GM18858 (cell line): ENCODE measurements at regions not wholly inside any gene's neighbourhood (a gene's known extent, or its start where the extent isn't known, plus 50 kb on each side); places are given as distances from the start of the nearest gene placed in this dataset.
"Not testable (repeated sequence)": the region's sequence is repeated elsewhere in the genome, so short reads cannot be mapped to it uniquely, and the experiment has no call there.

Source experiments
- ATAC-seq: cut with Tn5 transposase; IDR thresholded peaks from one replicate; pipeline ENCODE4 v1.9.1; 2021; ENCODE audit not compliant: unreplicated experiment

- no peak for ATAC-seq
These were observed 390.8 kb upstream of the MON1B start for GRCh38 chr16:76800196-76800595.

- no peak for ATAC-seq
These were observed 389.6 kb upstream of the MON1B start for GRCh38 chr16:76801357-76801756.

- ATAC-seq, result no peak
These were observed 374.5 kb upstream of the MON1B start for GRCh38 chr16:76816475-76816874.

GRCh38 chr16:76818606-76819181 lies 372.3 kb upstream of the MON1B start:
- ATAC-seq, result no peak

GRCh38 chr16:76819226-76819916 lies 371.6 kb upstream of the MON1B start:
- no peak for ATAC-seq

- no peak for ATAC-seq
These were observed 366.8 kb upstream of the MON1B start for GRCh38 chr16:76824221-76824620.

- no peak for ATAC-seq
These were observed 366.2 kb upstream of the MON1B start for GRCh38 chr16:76824791-76825190.

GRCh38 chr16:76835339-76835738 lies 355.7 kb upstream of the MON1B start:
- ATAC-seq, result no peak

GRCh38 chr16:76835779-76836300 lies 355.1 kb upstream of the MON1B start:
- no peak for ATAC-seq

GRCh38 chr16:76837872-76838271 lies 353.1 kb upstream of the MON1B start:
- no peak for ATAC-seq

GRCh38 chr16:76854234-76854633 lies 336.8 kb upstream of the MON1B start:
- no peak for ATAC-seq

- no peak for ATAC-seq
These were observed 334.9 kb upstream of the MON1B start for GRCh38 chr16:76856112-76856511.

- no peak for ATAC-seq
These were observed 333.6 kb upstream of the MON1B start for GRCh38 chr16:76857402-76857801.

GRCh38 chr16:76862901-76863300 lies 328.1 kb upstream of the MON1B start:
- ATAC-seq, result no peak

GRCh38 chr16:76866994-76867393 lies 324.0 kb upstream of the MON1B start:
- ATAC-seq, result no peak

- no peak for ATAC-seq
These were observed 315.1 kb upstream of the MON1B start for GRCh38 chr16:76875898-76876297.

- no peak for ATAC-seq
These were observed 311.6 kb upstream of the MON1B start for GRCh38 chr16:76879420-76879819.

- not testable (repeated sequence) for ATAC-seq
These were observed 310.5 kb upstream of the MON1B start for GRCh38 chr16:76880523-76880922.

- ATAC-seq, result no peak
These were observed 308.9 kb upstream of the MON1B start for GRCh38 chr16:76882105-76882504.

- ATAC-seq, result no peak
These were observed 307.9 kb upstream of the MON1B start for GRCh38 chr16:76883076-76883475.

GRCh38 chr16:76885776-76886537 lies 305.0 kb upstream of the MON1B start:
- no peak for ATAC-seq

- ATAC-seq, result no peak
These were observed 293.2 kb upstream of the MON1B start for GRCh38 chr16:76897816-76898215.
